ENCODE measurements at regions not wholly inside any gene's neighbourhood (a gene's known extent, or its start where the extent isn't known, plus 50 kb on each side); places are given as distances from the start of the nearest gene placed in this dataset.

DNA sequence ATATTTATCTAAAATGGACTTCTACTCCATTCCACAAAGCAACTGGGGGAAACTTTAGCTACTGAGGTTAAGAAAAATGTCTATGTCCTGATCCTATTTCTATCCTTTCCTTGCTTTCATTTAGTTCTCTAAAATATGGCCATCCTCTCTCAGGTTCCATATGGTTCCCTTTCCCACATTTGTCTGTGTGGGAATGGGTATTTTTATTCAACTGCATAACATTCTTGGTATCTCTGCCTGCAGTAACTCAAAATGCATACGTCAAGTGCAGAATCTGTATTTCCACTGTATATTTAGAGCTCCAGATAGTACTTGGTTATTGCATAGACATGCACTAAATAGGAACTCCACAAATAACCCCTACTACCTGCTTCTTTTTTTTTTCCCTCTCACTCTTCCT lies 130.6 kb upstream of the BTG1 start:
- Histone ChIP-seq H4K20me1 (ENCODE audit: insufficient read depth, low read length) (no peaks in the 10 kb centered on the region), H3K4me2 (ENCODE audit: insufficient read depth, low read length) (no peak overlapping the region), H3K4me1 (ENCODE audit: insufficient read depth, low read length) (no peaks in the 10 kb centered on the region), H3K36me3 (ENCODE audit: insufficient read depth, low read length) (no peaks in the 10 kb centered on the region), H3K4me3 (ENCODE audit: insufficient read depth, low read length) (no peak overlapping the region), H3K79me2 (ENCODE audit: insufficient read depth, low read length) (no peaks in the 10 kb centered on the region), H3K27ac (ENCODE audit: low read depth, low read length) (no peak overlapping the region), H3K9me3 (ENCODE audit: low read depth, low read length) (no peaks in the 10 kb centered on the region), H3K27me3 (ENCODE audit: insufficient read depth, low read length) (no peaks in the 10 kb centered on the region), H2AFZ (ENCODE audit: low read length) (no peak overlapping the region)
- no peak for DNase-seq (ENCODE audit: insufficient read length, low spot score, missing footprints)
- no peak for TF ChIP-seq CTCF (IDR thresholded peaks at IDR 0.05; ENCODE audit: extremely low read depth, low read depth, low read length)

DNA sequence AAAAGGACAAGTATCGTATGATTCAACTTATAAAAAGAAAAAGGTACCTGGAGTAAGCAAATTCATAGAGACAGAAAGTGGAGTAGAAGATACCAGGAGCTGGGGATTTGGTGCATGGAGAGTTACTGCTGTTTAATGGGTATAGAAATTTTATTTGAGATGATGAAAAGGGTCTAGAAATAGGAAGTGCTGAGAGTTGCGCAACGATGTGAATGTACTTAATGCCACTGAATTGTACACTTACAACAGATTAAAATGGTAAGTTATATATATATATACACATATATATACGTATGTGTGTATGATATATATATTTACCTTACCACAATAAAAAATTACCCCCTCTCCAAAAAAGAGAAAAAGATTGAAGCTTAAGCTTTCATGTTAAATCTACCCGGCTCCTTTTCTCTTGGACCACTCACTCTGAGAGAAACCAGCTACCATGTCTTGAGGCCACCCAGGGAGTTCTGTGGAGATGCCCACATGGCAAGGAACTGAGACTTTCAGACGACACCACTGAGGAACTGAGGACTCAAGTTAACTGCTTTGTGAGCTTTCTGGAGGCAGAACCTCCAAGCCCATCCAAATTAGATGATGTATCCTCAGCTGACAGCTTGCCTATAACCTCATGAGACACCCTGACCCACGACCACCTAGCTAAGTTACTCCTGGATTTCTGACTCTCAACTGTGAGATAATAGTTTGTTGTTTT lies 130.0 kb upstream of the BTG1 start:
- DNase-seq (ENCODE audit: insufficient read length, low spot score, missing footprints), result no peak
- no peaks in the 10 kb centered on the region for H3K79me2 ChIP-seq (ENCODE audit: insufficient read depth, low read length)
- no peaks in the 10 kb centered on the region for H3K4me1 ChIP-seq (ENCODE audit: insufficient read depth, low read length)
- H3K4me3 ChIP-seq (ENCODE audit: insufficient read depth, low read length), result no peak overlapping the region
- no peak overlapping the region for H2AFZ ChIP-seq (ENCODE audit: low read length)
- no peaks in the 10 kb centered on the region for H3K9me3 ChIP-seq (ENCODE audit: low read depth, low read length)
- no peaks in the 10 kb centered on the region for H4K20me1 ChIP-seq (ENCODE audit: insufficient read depth, low read length)
- TF ChIP-seq CTCF (IDR thresholded peaks at IDR 0.05; ENCODE audit: extremely low read depth, low read depth, low read length), result no peak
- no peak overlapping the region for H3K27ac ChIP-seq (ENCODE audit: low read depth, low read length)
- H3K27me3 ChIP-seq (ENCODE audit: insufficient read depth, low read length), result no peaks in the 10 kb centered on the region
- H3K36me3 ChIP-seq (ENCODE audit: insufficient read depth, low read length), result no peaks in the 10 kb centered on the region
- no peak overlapping the region for H3K4me2 ChIP-seq (ENCODE audit: insufficient read depth, low read length)

DNA sequence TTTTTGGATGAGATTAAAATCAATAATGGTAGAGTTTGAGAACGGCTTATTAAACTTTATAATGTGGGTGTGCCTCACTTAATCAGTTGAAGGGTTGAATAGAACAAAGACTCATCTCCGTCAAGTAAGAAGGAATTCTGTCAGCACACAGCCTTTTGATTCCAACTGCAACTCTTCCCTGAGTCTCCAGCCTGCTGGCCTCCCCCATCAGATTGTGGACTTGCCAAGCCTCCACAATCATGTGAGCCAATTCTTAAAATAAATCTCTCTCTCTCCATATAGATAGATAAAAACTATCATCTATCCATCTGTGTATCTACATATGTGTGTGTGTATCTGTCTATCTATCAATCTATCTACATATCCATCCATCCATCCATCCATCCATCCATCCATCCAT lies 127.4 kb upstream of the BTG1 start:
- Histone ChIP-seq H3K4me2 (ENCODE audit: insufficient read depth, low read length) (no peak overlapping the region), H3K27ac (ENCODE audit: low read depth, low read length) (no peak overlapping the region), H2AFZ (ENCODE audit: low read length) (no peak overlapping the region), H3K79me2 (ENCODE audit: insufficient read depth, low read length) (no peaks in the 10 kb centered on the region), H3K4me1 (ENCODE audit: insufficient read depth, low read length) (no peaks in the 10 kb centered on the region), H4K20me1 (ENCODE audit: insufficient read depth, low read length) (no peaks in the 10 kb centered on the region), H3K9me3 (ENCODE audit: low read depth, low read length) (no peaks in the 10 kb centered on the region), H3K4me3 (ENCODE audit: insufficient read depth, low read length) (no peak overlapping the region), H3K36me3 (ENCODE audit: insufficient read depth, low read length) (no peaks in the 10 kb centered on the region), H3K27me3 (ENCODE audit: insufficient read depth, low read length) (no peaks in the 10 kb centered on the region)
- no peak for DNase-seq (ENCODE audit: insufficient read length, low spot score, missing footprints)
- no peak for TF ChIP-seq CTCF (IDR thresholded peaks at IDR 0.05; ENCODE audit: extremely low read depth, low read depth, low read length)

GRCh38 chr12:92272061-92272964 lies 126.7 kb upstream of the BTG1 start:
- TF ChIP-seq CTCF (IDR thresholded peaks at IDR 0.05; ENCODE audit: extremely low read depth, low read depth, low read length), result no peak
- Histone ChIP-seq H3K4me3 (ENCODE audit: insufficient read depth, low read length) (no peak overlapping the region), H2AFZ (ENCODE audit: low read length) (no peak overlapping the region), H3K79me2 (ENCODE audit: insufficient read depth, low read length) (no peaks in the 10 kb centered on the region), H4K20me1 (ENCODE audit: insufficient read depth, low read length) (no peaks in the 10 kb centered on the region), H3K4me1 (ENCODE audit: insufficient read depth, low read length) (no peaks in the 10 kb centered on the region), H3K36me3 (ENCODE audit: insufficient read depth, low read length) (no peaks in the 10 kb centered on the region), H3K27me3 (ENCODE audit: insufficient read depth, low read length) (no peaks in the 10 kb centered on the region), H3K9me3 (ENCODE audit: low read depth, low read length) (no peaks in the 10 kb centered on the region), H3K4me2 (ENCODE audit: insufficient read depth, low read length) (no peak overlapping the region), H3K27ac (ENCODE audit: low read depth, low read length) (no peak overlapping the region)
- DNase-seq (ENCODE audit: insufficient read length, low spot score, missing footprints), result no peak

Data from osteoblast (primary cell).